Keratinocyte (primary cell): ENCODE measurements at regions not wholly inside any gene's neighbourhood (a gene's known extent, or its start where the extent isn't known, plus 50 kb on each side); places are given as distances from the start of the nearest gene placed in this dataset.

Experiments
- CTCF ChIP-seq, 3 experiments: IDR thresholded peaks in 1 of 3; conservative IDR thresholded peaks in 1 of 3; optimal IDR thresholded peaks in 1 of 3; 2 replicates in 2 of 3; 3 replicates in 1 of 3; pipeline versions ENCODE3 to v1.5.1; 2011; ENCODE audit warnings: low read length in 3 of 3, mild to moderate bottlenecking in 3 of 3, moderate library complexity in 2 of 3, control low read depth in 1 of 3, inconsistent platforms in 1 of 3; ENCODE audit not compliant: insufficient read depth in 2 of 3; ENCODE audit errors: extremely low read depth in 1 of 3
- EZH2 ChIP-seq: IDR thresholded peaks from one replicate; pipeline ENCODE4 v1.6.1; 2012; ENCODE audit warnings: inconsistent platforms, mild to moderate bottlenecking, low read length, moderate library complexity

- TF ChIP-seq CTCF (optimal IDR thresholded peaks at IDR 0.05 in 1 of 3, IDR thresholded peaks at IDR 0.05 in 1 of 3, conservative IDR thresholded peaks at IDR 0.05 in 1 of 3; ENCODE audit: extremely low read depth in 1 of 3, insufficient read depth in 2 of 3, low read length in 3 of 3) (no peak), EZH2 (no peak)
Observed at GRCh38 chrX:113800955-113801354, 782.9 kb upstream of the HTR2C start.
